CD14-positive monocyte (primary cell): ENCODE measurements at regions not wholly inside any gene's neighbourhood (a gene's known extent, or its start where the extent isn't known, plus 50 kb on each side); places are given as distances from the start of the nearest gene placed in this dataset.

Experiments used
- DNase-seq, 3 donors: peaks; one replicate each; pipeline ENCODE4 v3.0.0-alpha.2; 2011 to 2022
- H2AFZ ChIP-seq: 2 replicates; pipeline ENCODE4 v1.6.0; 2012; ENCODE audit warnings: mild to moderate bottlenecking, low read depth, low read length, inconsistent platforms; ENCODE audit not compliant: insufficient read depth, poor library complexity, severe bottlenecking
- H3K27ac ChIP-seq, 2 donors: 1 replicate in 1 of 2; 2 replicates in 1 of 2; pipeline ENCODE4 v1.5.1; 2012 to 2013; ENCODE audit warnings: low read length in 2 of 2, control low read depth in 1 of 2, inconsistent platforms in 1 of 2, low read depth in 1 of 2, mild to moderate bottlenecking in 1 of 2
- H3K27me3 ChIP-seq, 2 donors: one replicate each; pipeline versions ENCODE4 v1.6.0 to v1.6.1; 2011 to 2013; ENCODE audit warnings: low read length in 2 of 2; ENCODE audit not compliant: control insufficient read depth in 2 of 2, insufficient read depth in 2 of 2
- H3K36me3 ChIP-seq, 2 donors: replicated peaks in 1 of 2; 1 replicate in 1 of 2; 2 replicates in 1 of 2; pipeline versions ENCODE4 v1.5.1 to v1.6.1; 2012 to 2013; ENCODE audit warnings: low read length in 2 of 2, control low read depth in 1 of 2, inconsistent platforms in 1 of 2, mild to moderate bottlenecking in 1 of 2; ENCODE audit not compliant: insufficient read depth in 2 of 2, control insufficient read depth in 1 of 2
- H3K4me1 ChIP-seq, 2 donors: 1 replicate in 1 of 2; 2 replicates in 1 of 2; pipeline versions ENCODE4 v1.5.1 to v1.6.1; 2012 to 2013; ENCODE audit warnings: low read length in 2 of 2, control low read depth in 1 of 2, inconsistent platforms in 1 of 2, mild to moderate bottlenecking in 1 of 2, moderate library complexity in 1 of 2; ENCODE audit not compliant: insufficient read depth in 2 of 2, control insufficient read depth in 1 of 2
- H3K4me2 ChIP-seq: replicated peaks from 2 replicates; pipeline ENCODE3; 2012; ENCODE audit warnings: low read length, moderate library complexity, mild to moderate bottlenecking; ENCODE audit not compliant: poor library complexity, severe bottlenecking; ENCODE audit errors: extremely low read depth
- H3K4me3 ChIP-seq, 3 experiments: fragments of 200-600 bp in 1 of 3; sonication (generic) in 1 of 3; replicated peaks in 1 of 3; 1 replicate in 2 of 3; 2 replicates in 1 of 3; pipeline ENCODE4 v1.5.1; 2011 to 2013; ENCODE audit warnings: low read length in 3 of 3, mild to moderate bottlenecking in 3 of 3, control low read depth in 2 of 3, low read depth in 2 of 3, inconsistent platforms in 1 of 3, moderate library complexity in 1 of 3
- H3K79me2 ChIP-seq: 2 replicates; pipeline ENCODE4 v1.6.0; 2012; ENCODE audit warnings: mild to moderate bottlenecking, control low read depth, inconsistent platforms, low read length, moderate library complexity; ENCODE audit not compliant: insufficient read depth
- H3K9ac ChIP-seq: 2 replicates; pipeline ENCODE4 v1.6.0; 2017; ENCODE audit warnings: low read length, mild to moderate bottlenecking; ENCODE audit not compliant: insufficient read depth, poor library complexity, severe bottlenecking
- H3K9me3 ChIP-seq, 2 donors: replicated peaks in 1 of 2; 1 replicate in 1 of 2; 2 replicates in 1 of 2; pipeline versions ENCODE4 v1.5.1 to v1.6.1; 2012 to 2013; ENCODE audit warnings: low read length in 2 of 2, control low read depth in 1 of 2; ENCODE audit not compliant: control insufficient read depth in 1 of 2, insufficient read depth in 1 of 2
- H4K20me1 ChIP-seq: 2 replicates; pipeline ENCODE4 v1.6.0; 2012; ENCODE audit warnings: mild to moderate bottlenecking, low read length, control low read depth, moderate library complexity; ENCODE audit not compliant: insufficient read depth
- H3K27ac Mint-ChIP-seq, 7 donors: one replicate each; pipeline ENCODE4 v1.8.0; 2020; ENCODE audit warnings: mild to moderate bottlenecking in 7 of 7, mixed read lengths in 7 of 7, moderate library complexity in 6 of 7, inconsistent platforms in 2 of 7
- H3K27me3 Mint-ChIP-seq, 3 donors: one replicate each; pipeline ENCODE4 v1.8.0; 2021 to 2022; ENCODE audit warnings: low read depth in 3 of 3, mild to moderate bottlenecking in 3 of 3, mixed read lengths in 3 of 3, moderate library complexity in 3 of 3, inconsistent platforms in 1 of 3
- H3K36me3 Mint-ChIP-seq, 2 donors: one replicate each; pipeline ENCODE4 v1.8.0; 2020; ENCODE audit warnings: mixed read lengths in 2 of 2, inconsistent platforms in 1 of 2, mild to moderate bottlenecking in 1 of 2
- H3K4me1 Mint-ChIP-seq: one replicate; pipeline ENCODE4 v1.8.0; 2020; ENCODE audit warnings: mild to moderate bottlenecking, mixed read lengths
- H3K4me3 Mint-ChIP-seq, 2 donors: one replicate each; pipeline ENCODE4 v1.8.0; 2020; ENCODE audit warnings: mild to moderate bottlenecking in 2 of 2, mixed read lengths in 2 of 2, moderate library complexity in 1 of 2
- H3K9me3 Mint-ChIP-seq, 7 donors: one replicate each; pipeline ENCODE4 v1.8.0; 2020 to 2022; ENCODE audit warnings: mixed read lengths in 7 of 7, mild to moderate bottlenecking in 6 of 7, moderate library complexity in 6 of 7, inconsistent platforms in 2 of 7
- CTCF ChIP-seq: fragments of 200-600 bp; IDR thresholded peaks from one replicate; pipeline ENCODE4 v1.8.0; 2022; ENCODE audit warnings: antibody characterized with exemption, mild to moderate bottlenecking
- WGBS: methylation state at CpG from one replicate; pipeline ENCODE4 v1.1.5; 2013; ENCODE audit warnings: missing lambda C conversion rate; ENCODE audit not compliant: insufficient coverage; 5-methylcytosine and 5-hydroxymethylcytosine counted together
- intact Hi-C, 2 donors: fragments of 100-400 bp; cut with micrococcal nuclease; formaldehyde crosslinking; loops; one replicate each; pipeline versions ENCODE4 v1.15.0 to v1.15.1; 2023

- Histone ChIP-seq H3K9ac (no peak overlapping the region), H2AFZ (no peak overlapping the region), H3K4me3 (no peak overlapping the region), H3K9me3 (peaks cover 5 to 14% of the 10 kb centered on the region in 2 donors), H3K4me1 (no peaks in the 10 kb centered on the region), H3K4me2 (no peak overlapping the region), H3K79me2 (no peaks in the 10 kb centered on the region), H4K20me1 (no peaks in the 10 kb centered on the region), H3K36me3 (no peaks in the 10 kb centered on the region), H3K27me3 (no peaks in the 10 kb centered on the region), H3K27ac (no peak overlapping the region)
- Mint-ChIP-seq H3K4me3 (no peak overlapping the region), H3K27me3 (peaks cover 0 to 2% (median 0%) of the 10 kb centered on the region in 3 donors), H3K36me3 (no peaks in the 10 kb centered on the region), H3K9me3 (peaks cover 20 to 46% (median 31%) of the 10 kb centered on the region in 7 donors), H3K27ac (no peak overlapping the region), H3K4me1 (no peaks in the 10 kb centered on the region)
- intact Hi-C loops = no loop called here
- DNase-seq = no peak
- 85% methylated on average over 1 of the region's 4 CpGs for WGBS
- no peak for TF ChIP-seq CTCF
These were observed 97.9 kb downstream of the ZNF92 start for GRCh38 chr7:65471587-65471986.

GRCh38 chr7:65475040-65475726, 101.5 kb downstream of the ZNF92 start:
- Histone ChIP-seq H3K9ac (no peak overlapping the region), H3K4me2 (no peak overlapping the region), H3K9me3 (peaks cover 36 to 42% of the 10 kb centered on the region in 2 donors), H2AFZ (no peak overlapping the region), H3K27me3 (no peaks in the 10 kb centered on the region), H4K20me1 (no peaks in the 10 kb centered on the region), H3K4me1 (no peaks in the 10 kb centered on the region), H3K4me3 (no peak overlapping the region), H3K79me2 (no peaks in the 10 kb centered on the region), H3K36me3 (no peaks in the 10 kb centered on the region), H3K27ac (no peak overlapping the region)
- Mint-ChIP-seq H3K27me3 (peaks cover 0 to 3% (median 0%) of the 10 kb centered on the region in 3 donors), H3K27ac (no peak overlapping the region), H3K9me3 (peaks cover 31 to 51% (median 43%) of the 10 kb centered on the region in 7 donors), H3K4me3 (no peak overlapping the region), H3K4me1 (no peaks in the 10 kb centered on the region), H3K36me3 (no peaks in the 10 kb centered on the region)
- no peak for DNase-seq
- no peak for TF ChIP-seq CTCF
- no CpG with 5 or more reads among the region's 4 CpGs for WGBS
- intact Hi-C loops = no loop called here
